NCI-H1436 treated with DMSO at 0.1 percent for 48 hours (cell line): ENCODE measurements at regions not wholly inside any gene's neighbourhood (a gene's known extent, or its start where the extent isn't known, plus 50 kb on each side); places are given as distances from the start of the nearest gene placed in this dataset.
"Not testable (repeated sequence)": the region's sequence is repeated elsewhere in the genome, so short reads cannot be mapped to it uniquely, and the experiment has no call there.

ENCODE experiments used
- DNase-seq: peaks from one replicate; lab custom pipeline; 2025; lab: John Stamatoyannopoulos, UW

DNA sequence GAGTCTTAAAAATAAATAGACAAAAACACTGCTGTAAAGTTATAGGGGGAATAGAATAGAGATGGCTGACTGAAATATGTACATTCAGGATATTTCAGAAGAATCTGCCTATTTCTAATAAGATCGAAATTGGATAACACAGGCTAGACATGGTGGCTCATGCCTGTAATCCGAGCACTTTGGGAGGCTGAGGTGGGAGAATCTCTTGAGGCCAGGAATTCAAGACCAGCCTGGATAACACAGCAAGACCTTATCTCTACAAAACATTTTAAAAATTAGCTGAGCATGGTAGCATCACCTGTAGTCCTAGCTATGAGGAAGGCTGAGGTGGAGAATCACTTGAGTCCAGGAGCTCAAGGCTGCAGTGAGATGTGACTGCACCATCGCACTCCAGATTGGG is 146.6 kb upstream of the CCDC150 start:
- no peak for DNase-seq

DNA sequence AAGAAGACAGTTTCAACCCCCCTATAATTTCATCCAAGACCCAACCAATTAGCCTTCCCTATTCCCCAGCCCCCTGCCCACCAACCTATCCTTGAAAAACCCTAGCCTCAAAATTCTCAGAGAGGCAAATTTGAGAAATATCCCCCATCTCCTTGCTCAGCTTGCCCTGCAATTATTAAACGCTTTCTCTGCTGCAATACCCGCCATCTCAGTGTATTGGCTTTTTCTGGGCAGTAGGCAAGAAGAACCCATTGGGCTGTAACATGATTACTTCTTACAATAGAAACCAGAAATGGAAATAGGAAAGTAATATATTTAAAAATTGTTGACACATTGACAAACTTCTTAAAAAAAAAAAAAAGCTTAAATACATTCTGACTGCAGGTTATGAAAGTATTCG is 140.6 kb upstream of the CCDC150 start:
- no peak for DNase-seq

DNA sequence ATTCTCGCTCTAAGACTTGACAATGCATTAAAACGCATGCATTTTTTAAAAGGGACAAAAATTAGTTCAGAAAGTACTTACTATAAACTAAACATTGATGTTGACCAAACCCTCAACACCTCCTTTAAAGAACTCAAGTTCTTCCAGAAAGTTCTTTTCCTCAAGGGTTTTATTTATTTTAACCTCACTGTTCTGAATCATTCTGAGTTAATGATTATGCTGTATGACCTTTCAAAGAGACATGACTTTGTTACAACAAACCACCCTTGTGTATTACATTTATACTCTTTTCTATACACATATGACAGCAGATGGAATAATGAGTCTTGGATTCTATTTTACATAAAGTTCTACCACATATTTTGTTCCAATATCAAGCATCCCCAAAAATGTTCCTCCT is 139.8 kb upstream of the CCDC150 start:
- DNase-seq = no peak

DNA sequence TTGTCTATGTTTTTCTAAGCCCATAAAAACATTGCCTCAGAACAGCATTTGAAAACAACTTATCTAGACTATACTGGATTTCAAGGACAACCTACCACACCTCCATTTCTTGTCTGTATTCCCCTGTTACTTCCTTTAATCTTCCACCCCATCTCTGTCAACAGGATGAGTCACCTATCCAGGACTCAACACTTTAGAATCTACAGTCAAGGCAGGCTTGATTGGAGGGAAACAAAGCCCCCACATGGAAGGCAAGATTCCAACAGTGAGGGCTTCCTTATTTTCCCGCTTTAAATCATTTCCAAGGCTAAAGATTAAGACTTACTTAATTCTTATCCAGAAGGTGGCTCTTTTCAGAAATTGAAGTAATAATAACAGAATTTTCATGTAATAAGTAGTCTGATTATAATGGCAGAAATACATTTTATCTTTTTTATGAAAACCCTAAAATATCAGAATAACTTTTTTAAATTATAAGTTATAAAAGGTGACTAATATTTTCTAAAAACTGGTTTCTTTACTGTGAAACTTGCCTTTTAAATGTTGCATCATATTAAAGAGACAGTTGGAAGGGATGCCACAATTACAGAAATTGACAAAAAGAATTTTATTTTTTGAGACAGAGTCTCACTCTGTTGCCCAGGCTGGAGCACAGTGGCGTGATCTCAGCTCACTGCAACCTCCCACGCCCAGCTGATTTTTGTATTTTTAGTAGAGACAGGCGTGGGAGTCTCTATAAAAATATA is 138.7 kb upstream of the CCDC150 start:
- DNase-seq = no peak

DNA sequence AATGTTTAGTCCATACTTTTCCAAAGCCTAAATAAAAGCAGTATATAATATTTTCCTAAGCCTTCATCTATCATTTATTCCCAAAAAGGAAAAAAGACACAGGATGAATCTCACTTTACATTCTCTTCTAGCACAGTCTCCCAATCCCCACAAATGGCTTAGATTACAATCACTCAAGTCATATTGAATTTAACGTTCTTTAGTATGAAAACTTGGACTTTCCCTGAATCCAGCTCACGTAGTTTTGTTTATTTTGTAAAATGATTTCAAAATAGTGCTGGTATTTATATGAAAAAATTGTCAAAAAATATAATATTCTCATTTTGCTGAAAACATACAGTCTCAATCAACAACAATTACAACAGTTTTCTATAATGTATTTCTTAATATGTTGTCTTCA is 137.7 kb upstream of the CCDC150 start:
- no peak for DNase-seq

DNA sequence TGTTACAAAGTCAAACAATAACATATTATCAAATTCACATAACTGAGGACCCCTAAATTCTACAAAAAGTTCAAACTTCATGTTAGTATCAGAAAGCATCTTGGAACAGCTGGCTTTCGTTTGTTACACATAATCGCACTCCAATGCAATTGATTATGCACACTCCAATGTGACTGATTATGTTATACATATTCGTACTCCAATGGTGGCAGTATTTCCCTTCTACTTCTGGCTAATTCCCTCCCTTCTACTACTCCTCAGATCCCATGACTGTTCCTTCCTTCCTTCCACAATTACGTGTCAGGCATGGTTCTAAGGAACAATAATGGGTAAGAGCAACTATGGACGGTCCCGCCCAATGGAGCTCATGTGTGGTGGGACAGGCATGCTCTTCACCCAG is 137.1 kb upstream of the CCDC150 start:
- DNase-seq = no peak

DNA sequence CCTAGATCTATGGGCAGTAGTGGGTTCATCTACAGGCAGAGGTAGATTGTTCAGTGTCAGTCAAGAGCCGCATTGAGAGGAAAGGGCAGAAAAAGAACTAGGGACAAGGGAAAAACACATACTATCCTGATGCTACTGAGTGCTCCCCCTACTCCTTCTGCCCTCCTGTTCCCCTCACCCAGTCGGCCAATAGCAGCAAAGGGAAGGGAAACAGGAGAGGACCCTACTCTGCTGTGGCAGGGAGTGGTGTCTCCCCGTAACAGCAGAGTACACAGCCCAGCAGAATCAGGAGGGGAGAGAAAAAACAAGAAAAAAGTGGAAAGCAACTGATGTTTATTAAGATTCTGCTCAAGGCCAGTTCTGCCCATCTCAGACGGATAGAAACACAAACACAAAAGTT is 136.1 kb upstream of the CCDC150 start:
- DNase-seq = no peak

DNA sequence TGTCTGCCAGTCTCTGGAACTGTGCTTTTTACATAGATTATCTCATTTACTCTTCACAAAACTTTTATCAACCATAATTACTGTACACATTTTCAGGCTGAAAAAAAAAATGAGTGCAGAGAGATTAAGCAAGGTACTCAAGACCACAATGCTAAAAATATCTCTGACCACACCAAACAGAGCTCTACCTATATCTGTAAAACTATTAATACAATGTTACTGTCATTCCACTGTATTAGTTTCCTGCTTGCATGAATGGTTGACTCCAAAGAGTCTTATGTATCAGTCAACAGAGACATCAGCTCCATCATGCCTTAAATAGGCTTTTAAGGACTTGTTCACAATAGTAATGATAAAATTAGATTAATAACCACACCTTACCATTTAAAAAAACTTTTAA is 134.7 kb upstream of the CCDC150 start:
- no peak for DNase-seq

DNA sequence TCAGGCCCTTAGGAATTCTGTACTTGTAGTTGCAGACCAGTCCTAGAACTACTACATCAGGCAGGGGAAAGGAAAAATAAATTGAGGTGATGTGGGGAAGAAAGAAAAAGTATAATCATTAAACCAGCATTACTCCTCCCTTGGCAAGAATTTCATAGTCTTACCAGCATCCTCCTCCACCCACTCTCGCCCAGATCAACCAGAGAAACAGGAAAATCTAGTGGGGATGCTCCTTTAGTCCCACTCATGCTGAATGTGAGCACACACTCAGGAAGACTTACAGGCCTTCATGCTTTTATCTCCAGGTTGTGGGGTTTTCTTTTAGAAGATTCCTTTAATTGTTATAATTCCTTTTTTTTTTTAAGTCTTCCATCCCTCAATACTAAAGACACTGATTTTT is 129.3 kb upstream of the CCDC150 start:
- DNase-seq = no peak

DNA sequence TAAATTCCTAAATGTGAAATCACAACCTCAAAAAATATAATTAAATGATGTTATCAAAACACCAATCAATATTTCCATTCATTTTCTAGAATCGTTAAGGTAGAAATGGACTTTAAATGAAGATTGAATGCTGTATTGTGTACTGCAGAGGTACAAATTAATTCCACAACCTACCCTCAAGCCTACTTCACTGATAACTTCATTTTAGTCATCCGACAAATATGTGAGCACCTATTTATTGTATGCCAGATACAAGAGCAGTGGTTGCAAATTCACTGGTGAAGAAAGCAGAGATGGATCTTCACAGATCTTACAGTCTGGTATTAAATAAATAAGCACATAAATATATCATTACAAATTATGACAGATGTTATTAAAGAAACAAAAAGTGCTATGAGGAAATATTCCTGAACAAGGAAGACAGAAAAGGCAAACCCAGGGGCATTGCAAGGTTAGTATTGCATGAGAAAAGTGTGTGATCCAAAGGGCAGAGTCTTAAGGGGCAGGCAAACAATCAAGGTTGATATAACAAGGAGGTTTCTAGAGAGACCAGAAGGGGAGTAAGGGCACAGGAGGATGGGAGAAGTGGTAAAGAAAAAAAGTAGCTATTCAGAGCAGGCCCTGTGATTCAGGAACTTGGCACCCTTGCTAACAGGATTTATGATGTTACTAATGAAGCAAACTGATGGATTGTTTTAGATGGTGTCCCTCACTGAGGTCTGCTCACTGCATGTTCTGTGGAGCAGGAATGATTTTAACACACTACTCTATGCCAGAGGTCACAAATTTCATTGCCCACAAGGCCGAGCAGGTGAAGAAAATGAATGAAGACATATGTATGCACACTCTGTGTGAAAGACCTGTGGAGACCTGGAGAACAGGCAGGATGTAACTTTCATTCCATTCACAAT is 128.0 kb upstream of the CCDC150 start:
- DNase-seq = no peak

DNA sequence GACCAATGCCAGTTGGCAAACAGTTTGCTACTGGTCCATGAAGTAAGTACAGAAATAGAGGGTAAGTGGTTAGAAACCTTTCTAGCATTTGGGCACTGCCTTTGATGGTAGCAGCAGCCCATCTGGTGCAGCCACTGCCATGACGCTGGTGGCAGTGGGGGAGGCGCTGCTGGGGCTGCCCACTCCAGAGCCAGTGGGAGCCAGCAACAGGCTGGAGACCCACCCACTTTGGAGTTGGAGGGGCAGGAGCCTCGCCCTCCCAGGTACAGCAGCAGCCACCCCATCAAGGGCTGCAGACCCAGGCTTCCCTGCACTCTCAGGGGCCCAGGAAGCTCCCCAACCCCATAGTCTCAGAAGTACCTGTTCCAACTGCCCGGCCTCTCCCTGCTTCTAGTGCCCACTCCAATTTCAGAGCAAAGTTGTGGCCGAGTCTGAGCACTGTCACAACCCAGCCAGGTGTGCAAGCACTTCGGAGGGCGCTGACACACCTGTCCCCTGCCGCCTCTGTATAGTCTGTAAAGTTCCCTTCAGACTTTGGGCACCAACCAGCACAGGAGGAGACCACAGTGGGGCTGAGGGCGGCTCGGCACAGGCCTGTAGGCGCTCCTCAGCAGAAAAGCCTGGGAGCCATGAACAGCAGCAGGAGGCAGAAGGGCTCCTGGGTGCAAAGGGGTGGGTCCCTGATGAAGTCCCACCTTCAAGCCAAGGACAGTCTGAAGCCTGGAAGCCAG is 125.6 kb upstream of the CCDC150 start:
- no peak for DNase-seq

DNA sequence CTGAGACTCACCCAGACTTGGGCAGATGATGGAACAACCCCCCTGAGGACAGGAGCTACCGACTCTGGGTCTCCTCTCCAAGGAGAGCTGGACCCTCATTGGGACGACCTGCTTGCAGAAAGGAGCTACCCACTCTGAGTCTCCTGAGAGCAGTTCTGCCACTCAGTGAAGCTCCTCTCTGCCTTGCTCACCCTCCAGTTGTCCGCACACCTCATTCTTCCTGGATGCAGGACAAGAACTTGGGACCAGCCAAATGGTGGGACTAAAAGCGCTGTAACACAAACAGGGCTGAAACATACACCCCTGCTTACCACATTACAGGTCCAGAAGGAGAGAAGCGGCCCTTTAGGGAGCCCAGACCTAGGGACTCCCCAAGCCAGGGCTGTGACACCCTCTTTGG is 124.9 kb upstream of the CCDC150 start:
- no peak for DNase-seq

DNA sequence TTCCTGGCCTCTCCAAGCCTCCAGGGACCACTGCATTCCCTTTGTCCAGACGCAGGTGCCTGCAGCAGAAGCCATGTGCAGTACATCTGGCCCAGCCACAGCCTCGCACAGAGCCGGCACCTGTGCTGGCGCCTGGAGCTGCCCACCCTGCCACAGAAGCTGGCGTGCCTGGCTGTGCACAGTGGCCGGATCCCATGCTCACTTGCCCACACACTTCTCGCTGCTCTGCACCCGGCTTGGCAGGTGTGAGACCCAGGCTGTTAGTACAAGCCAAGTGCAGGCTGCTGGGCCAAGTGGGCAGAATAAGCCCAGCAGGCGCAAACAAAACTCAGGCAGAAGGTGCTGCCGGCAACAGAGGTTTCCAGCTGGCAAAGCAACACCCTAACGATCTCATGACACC is 124.5 kb upstream of the CCDC150 start:
- no peak for DNase-seq

DNA sequence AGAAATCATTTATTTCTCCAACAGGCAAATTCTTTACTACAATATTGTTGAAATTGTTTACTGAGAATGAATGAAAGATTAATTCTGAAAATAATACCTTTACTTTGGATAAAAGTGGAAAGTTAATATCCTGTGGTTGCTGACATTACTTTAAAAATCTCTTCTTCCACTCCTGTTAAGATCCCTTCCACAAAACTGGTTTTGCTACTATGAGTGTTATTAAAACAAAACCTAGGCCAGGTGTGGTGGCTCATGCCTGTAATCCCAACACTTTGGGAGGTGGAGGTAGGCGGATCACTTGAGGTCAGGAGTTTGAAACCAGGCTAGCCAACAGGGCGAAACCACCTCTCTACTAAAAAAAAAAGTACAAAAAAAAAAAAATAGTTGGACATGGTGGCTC is 123.9 kb upstream of the CCDC150 start:
- no peak for DNase-seq

DNA sequence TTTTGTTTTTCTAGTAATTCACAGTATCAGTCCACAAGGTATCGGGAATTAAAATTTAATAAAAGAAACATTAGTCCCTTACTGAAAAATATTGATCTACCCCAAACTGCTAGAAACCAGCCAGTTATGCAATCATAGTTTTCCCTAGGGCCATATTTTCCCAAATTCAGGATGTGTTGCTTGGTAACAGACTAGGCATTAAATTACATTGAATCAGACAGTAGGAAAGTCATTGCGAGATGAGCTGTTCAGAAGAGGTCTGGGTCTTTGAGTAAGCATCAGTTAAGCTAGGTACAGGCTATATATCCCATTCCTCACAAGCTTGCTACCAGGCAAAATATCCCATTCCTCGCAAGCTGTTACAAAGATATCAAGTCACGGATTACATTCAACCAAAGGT is 123.0 kb upstream of the CCDC150 start:
- no peak for DNase-seq

DNA sequence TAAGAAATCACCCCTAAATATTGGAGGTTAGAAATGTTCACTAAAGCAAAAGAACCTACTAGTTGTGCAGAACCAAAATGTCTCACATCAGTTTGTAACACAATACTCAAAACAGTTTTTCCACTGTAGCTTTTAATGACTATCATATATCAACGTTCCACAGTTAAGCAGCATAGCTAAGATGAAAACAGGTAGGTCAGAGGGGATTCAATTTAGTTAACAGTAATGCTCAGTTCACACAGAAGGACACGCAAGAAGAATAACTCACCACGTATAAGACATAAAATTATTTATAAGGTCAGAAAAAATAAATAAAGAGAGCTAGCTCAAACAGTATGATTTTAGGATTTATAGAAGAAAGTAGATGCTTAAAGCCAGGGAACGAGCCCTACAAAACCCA is 118.9 kb upstream of the CCDC150 start:
- no peak for DNase-seq

DNA sequence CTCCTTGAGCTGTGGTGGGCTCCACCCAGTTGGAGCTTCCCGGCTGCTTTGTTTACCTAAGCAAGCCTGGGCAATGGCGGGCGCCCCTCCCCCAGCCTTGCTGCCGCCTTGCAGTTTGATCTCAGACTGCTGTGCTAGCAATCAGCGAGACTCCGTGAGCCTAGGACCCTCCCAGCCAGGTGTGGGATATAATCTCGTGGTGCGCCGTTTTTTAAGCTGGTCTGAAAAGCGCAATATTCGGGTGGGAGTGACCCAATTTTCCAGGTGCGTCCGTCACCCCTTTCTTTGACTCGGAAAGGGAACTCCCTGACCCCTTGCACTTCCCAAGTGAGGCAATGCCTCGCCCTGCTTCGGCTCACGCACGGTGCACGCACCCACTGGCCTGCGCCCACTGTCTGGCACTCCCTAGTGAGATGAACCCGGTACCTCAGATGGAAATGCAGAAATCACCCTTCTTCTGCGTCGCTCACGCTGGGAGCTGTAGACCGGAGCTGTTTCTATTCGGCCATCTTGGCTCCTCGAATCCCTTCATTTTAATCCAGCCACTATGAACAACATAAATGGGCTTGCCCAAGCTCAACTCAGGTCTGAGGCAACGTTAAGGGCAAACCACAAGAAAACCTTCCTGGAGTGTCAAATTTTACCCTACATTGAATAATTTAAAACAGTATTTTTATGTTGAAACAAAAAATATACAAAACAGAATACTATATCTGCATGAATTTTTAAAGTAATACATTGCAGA is 112.4 kb upstream of the CCDC150 start:
- not testable (repeated sequence) for DNase-seq

DNA sequence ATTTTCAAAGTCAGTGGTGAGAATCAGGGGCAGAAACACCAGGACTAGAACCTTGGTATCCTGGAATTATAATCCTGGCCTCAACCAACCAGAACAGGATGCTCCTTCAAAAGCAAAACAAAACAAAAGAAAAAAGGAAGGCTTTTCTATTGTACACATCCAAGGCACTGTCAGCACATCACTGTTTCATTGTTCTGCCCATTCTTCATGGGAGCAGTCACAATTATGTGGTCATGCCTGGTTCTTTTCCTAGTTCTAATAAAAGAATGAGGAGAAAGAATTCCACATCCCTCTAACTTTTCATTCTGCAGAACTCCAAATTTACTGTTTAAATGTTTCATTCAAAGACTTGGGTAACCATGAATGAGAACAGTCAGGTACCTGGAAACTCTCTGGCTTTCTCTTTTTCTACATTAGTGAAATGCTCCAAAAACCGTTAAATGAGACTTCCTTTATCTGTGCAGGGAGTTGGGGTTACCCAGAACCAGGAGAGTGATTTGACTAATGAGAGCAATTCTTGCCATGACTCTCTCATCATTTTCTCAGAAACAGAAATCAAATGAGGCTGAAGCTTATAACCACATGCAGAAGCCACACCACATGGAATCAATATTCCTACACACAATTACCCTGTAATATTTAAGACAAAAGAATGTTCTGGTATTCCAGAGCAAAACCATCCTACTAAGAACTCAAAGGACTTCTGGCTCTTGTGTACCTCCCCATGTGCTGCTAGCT is 110.9 kb upstream of the CCDC150 start:
- DNase-seq = no peak

DNA sequence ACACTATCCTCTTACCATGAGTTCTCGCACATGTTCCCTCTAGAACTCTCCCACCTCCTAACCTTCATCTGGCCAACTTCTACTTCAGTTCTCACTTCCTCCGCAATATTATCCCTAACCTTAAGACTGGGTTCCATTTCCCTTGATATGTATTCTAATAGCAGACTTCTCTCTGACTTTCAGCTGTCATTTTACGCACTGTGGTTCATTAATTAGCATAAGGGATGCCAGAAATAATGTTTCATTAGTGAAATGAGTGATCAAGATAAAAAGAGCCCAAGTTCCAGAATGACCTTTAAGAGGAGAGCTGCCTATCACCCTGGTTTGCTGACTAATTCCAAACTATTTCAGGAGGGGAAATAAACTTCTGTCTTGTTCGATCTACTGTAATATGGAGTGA is 108.6 kb upstream of the CCDC150 start:
- DNase-seq = no peak

DNA sequence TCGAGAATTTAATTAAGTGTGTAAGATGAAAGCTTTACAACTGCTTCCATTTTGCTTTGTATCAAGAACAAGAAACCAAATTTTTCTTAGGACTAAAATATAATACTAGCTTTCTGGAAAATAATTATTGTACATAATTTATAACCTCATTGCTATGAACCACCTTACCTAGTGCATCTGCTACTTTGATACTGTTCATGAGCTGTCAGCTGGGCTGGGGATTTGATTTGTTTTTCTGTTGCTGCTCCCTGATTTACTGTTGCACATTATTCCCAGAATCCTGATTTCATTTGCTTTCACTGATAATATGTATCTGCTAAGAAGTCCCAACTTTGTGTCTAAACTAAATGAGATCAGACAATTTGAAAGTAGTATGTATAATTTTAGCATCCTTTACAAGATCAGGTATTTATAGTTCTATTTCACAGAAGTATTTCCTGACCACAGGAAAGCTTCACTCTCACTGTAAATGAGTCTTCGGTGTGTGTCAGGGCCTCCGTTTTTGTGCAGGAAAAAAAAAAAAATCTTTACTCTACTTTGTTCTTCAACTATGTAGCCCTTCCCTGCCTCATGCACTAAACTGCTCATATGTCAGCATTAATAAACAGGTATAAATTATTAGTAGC is 105.6 kb upstream of the CCDC150 start:
- no peak for DNase-seq

DNA sequence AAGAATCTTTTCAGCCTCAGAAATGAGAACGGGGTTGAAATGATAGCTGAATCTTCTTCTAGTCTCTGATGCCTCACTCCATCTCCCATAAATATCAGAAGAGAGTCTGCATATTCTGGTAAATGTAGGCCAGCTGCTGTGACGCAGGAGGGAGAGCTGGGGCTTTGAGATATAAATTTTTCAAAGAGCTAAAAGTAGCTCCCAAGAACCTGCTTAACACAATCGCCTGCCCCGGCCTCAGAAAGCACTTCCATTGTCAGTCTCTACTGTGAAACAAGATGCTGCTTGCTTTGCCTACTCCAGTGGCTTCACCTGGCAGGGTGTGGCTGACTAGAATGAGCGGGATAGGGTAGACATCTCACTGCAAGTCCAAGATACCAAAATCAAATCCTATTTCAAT is 105.0 kb upstream of the CCDC150 start:
- no peak for DNase-seq
